Nephron (organoid): ENCODE measurements at regions not wholly inside any gene's neighbourhood (a gene's known extent, or its start where the extent isn't known, plus 50 kb on each side); places are given as distances from the start of the nearest gene placed in this dataset.

Experiments used
- H3K27ac Mint-ChIP-seq, 3 experiments: 2 replicates each; pipeline ENCODE4 v1.8.0; 2020; ENCODE audit warnings: mixed read lengths in 3 of 3, mild to moderate bottlenecking in 2 of 3, moderate library complexity in 1 of 3
- H3K27me3 Mint-ChIP-seq: 2 replicates; pipeline ENCODE4 v1.8.0; 2021; ENCODE audit warnings: low read depth, mild to moderate bottlenecking, moderate library complexity, mixed read lengths
- H3K36me3 Mint-ChIP-seq: 2 replicates; pipeline ENCODE4 v1.8.0; 2020; ENCODE audit warnings: low read depth, mixed read lengths
- H3K4me1 Mint-ChIP-seq: 2 replicates; pipeline ENCODE4 v1.8.0; 2020; ENCODE audit warnings: mixed read lengths
- H3K4me3 Mint-ChIP-seq, 3 experiments: 2 replicates each; pipeline ENCODE4 v1.8.0; 2020; ENCODE audit warnings: mild to moderate bottlenecking in 3 of 3, mixed read lengths in 3 of 3, moderate library complexity in 2 of 3
- H3K9me3 Mint-ChIP-seq: 2 replicates; pipeline ENCODE4 v1.8.0; 2020; ENCODE audit warnings: mixed read lengths
- TF ChIP-seq, protein P1 (sequence below), 3 experiments: fragments of 200-600 bp; sonication (generic); IDR thresholded peaks; one replicate each; pipeline ENCODE4 v1.5.0; 2021; ENCODE audit warnings: antibody characterized with exemption in 3 of 3; ENCODE audit not compliant: unreplicated experiment in 3 of 3

DNA sequence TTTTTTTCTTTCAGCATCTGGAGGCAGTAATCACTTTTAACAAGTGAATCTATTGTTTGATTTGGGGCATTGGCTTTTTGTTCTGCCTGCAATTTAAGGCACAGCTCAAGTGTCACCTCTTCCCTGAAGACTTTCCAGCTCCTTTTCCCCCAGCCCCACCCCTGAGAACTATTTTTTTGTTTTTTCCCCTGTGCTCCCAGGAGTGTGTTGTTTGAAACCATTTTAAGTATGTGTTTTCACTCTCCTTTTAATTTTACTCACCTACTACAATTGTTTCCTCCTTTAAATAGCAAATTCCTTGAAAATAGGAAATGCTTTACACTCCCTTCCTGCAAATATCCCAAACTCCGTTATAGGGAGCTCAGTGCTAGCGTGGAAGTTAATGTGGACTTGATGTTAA is 286.7 kb upstream of the PROK2 start:
- TF ChIP-seq, protein P1, sequence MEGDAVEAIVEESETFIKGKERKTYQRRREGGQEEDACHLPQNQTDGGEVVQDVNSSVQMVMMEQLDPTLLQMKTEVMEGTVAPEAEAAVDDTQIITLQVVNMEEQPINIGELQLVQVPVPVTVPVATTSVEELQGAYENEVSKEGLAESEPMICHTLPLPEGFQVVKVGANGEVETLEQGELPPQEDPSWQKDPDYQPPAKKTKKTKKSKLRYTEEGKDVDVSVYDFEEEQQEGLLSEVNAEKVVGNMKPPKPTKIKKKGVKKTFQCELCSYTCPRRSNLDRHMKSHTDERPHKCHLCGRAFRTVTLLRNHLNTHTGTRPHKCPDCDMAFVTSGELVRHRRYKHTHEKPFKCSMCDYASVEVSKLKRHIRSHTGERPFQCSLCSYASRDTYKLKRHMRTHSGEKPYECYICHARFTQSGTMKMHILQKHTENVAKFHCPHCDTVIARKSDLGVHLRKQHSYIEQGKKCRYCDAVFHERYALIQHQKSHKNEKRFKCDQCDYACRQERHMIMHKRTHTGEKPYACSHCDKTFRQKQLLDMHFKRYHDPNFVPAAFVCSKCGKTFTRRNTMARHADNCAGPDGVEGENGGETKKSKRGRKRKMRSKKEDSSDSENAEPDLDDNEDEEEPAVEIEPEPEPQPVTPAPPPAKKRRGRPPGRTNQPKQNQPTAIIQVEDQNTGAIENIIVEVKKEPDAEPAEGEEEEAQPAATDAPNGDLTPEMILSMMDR (IDR thresholded peaks at IDR 0.05; ENCODE audit: unreplicated experiment in 3 of 3) = no peak
- Mint-ChIP-seq H3K27ac (no peak overlapping the region), H3K27me3 (peaks cover 7% of the 10 kb centered on the region), H3K4me1 (no peaks in the 10 kb centered on the region), H3K9me3 (peaks cover 23% of the 10 kb centered on the region), H3K36me3 (peaks cover 12% of the 10 kb centered on the region), H3K4me3 (no peak overlapping the region)

DNA sequence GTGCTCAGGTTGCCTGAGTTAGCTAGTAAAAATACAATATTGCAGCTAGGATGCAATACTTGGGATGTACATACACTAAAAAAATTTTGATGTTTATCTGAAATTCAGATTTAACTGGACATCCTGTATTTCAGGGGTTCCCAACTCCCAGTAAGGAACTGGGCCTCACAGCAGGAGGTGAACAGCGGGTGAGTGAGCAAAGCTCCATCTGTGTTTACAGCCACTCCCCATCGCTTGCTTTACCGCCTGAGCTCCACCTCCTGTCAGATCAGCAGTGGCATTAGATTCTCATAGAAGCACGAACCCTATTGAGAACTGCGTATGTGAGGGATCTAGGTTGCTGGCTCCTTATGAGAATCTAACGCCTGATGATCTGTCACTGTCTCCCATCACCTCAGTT is 285.1 kb upstream of the PROK2 start:
- Mint-ChIP-seq H3K4me1 (no peaks in the 10 kb centered on the region), H3K27me3 (peaks cover 2% of the 10 kb centered on the region), H3K27ac (no peak overlapping the region), H3K9me3 (peaks cover 7% of the 10 kb centered on the region), H3K4me3 (no peak overlapping the region), H3K36me3 (peaks cover 4% of the 10 kb centered on the region)
- TF ChIP-seq, protein P1 (IDR thresholded peaks at IDR 0.05; ENCODE audit: unreplicated experiment in 3 of 3) = no peak

DNA sequence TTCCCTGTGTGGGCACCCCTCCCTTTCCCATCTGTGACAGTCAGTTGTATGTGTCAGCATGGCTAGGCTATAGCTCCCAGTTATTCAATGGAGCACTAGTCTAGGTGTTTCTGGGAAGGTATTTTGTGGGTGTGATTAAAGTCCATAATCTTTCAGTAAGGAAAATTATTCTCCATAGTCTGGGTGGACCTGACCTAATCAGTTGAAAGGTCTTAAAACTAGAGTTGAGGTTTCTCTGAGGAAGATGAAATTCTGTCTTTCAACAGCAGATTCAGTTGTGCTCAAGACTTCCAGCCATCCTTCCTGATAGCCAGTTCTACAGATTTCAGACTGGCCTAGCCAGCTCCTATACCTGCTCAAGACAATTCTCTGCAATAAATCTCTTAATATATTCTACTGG is 284.6 kb upstream of the PROK2 start:
- Mint-ChIP-seq H3K9me3 (peaks cover 4% of the 10 kb centered on the region), H3K4me3 (no peak overlapping the region), H3K4me1 (no peaks in the 10 kb centered on the region), H3K27me3 (no peaks in the 10 kb centered on the region), H3K36me3 (no peaks in the 10 kb centered on the region), H3K27ac (no peak overlapping the region)
- TF ChIP-seq, protein P1 (IDR thresholded peaks at IDR 0.05; ENCODE audit: unreplicated experiment in 3 of 3) = no peak

DNA sequence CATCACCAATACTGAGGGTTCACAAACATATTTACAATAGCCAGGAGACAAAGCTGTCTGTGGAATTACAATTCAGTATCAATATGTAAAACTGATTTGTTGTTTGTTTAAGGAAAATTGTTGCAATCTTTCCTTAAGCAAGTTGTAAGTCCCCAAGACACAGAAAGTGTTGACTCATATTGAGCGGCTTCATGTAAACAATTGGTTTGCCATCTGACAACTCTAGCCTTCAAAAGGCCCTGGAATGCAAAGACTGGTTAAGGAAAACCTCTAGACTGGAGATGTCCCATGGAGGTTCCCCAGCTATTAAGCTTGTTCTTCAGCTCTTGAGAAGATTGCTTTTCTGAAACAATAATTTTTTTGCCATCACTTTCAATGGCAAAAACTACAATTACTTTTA is 283.7 kb upstream of the PROK2 start:
- Mint-ChIP-seq H3K27ac (no peak overlapping the region), H3K4me3 (no peak overlapping the region), H3K9me3 (peaks cover 10% of the 10 kb centered on the region), H3K36me3 (no peaks in the 10 kb centered on the region), H3K27me3 (peaks cover 3% of the 10 kb centered on the region), H3K4me1 (no peaks in the 10 kb centered on the region)
- TF ChIP-seq, protein P1 (IDR thresholded peaks at IDR 0.05; ENCODE audit: unreplicated experiment in 3 of 3) = no peak

DNA sequence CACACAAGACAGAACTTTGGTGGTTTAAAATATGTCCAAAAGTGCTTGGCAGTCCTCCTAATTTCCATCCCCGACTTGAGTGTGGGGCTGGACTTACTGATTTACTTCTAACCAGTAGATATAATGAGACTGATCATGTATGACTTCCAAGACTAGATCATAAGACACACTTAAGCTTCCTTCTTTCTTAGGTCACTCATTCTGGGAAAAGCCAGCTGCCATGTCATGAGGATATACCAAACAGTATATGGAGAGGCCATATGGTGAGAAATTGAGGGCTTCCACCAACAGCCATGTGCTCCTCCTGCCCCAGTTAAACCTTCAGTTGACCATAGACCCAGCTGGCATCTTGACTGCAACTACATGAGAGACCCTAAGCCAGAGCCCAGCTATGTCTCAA is 282.8 kb upstream of the PROK2 start:
- Mint-ChIP-seq H3K9me3 (peaks cover 15% of the 10 kb centered on the region), H3K27me3 (peaks cover 3% of the 10 kb centered on the region), H3K36me3 (no peaks in the 10 kb centered on the region), H3K4me3 (no peak overlapping the region), H3K27ac (no peak overlapping the region), H3K4me1 (no peaks in the 10 kb centered on the region)
- TF ChIP-seq, protein P1 (IDR thresholded peaks at IDR 0.05; ENCODE audit: unreplicated experiment in 3 of 3) = no peak

DNA sequence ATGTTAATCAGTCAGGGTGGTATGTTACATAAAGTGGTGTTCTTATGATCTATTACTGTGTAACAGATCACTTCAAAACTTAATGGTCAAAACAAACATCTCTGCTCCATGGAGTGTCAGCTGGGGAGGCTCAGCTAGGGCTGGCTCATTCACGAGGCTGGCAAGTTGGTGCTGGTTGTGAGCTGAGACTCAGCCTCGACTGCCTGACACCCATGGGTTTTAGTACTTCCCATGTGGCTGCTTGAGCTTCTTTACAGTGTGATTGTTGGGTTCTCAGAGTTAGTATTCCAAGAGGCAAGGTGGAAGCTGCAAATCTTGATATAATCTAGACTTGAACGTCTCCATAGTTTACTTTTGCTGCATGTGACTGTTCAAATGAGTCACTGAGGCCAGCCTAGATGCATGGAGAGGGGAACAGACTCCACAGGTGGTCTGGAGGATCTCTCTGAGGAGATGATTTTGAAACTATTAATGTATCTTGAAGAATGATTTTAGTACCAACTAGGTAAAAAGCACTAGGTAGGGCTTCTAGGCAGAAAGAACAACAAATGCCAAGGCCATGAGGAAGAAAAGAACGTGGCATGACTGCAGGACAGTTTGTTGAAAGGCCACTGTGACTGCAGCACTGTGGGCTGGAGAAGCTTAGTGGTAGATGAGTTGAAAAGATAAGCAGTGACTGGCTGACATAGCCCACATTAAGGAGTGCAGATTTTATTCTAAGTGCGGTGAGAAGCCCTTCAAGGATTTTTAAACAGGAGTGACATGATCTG is 281.1 kb upstream of the PROK2 start:
- peaks cover 3% of the 10 kb centered on the region for H3K27me3 Mint-ChIP-seq
- no peaks in the 10 kb centered on the region for H3K36me3 Mint-ChIP-seq
- TF ChIP-seq, protein P1 (IDR thresholded peaks at IDR 0.05; ENCODE audit: unreplicated experiment in 3 of 3) = no peak
- H3K4me3 Mint-ChIP-seq = no peak overlapping the region
- H3K9me3 Mint-ChIP-seq = peaks cover 22% of the 10 kb centered on the region
- H3K27ac Mint-ChIP-seq = no peak overlapping the region
- no peaks in the 10 kb centered on the region for H3K4me1 Mint-ChIP-seq
